HCT116 (cell line): ENCODE measurements at regions not wholly inside any gene's neighbourhood (a gene's known extent, or its start where the extent isn't known, plus 50 kb on each side); places are given as distances from the start of the nearest gene placed in this dataset.

Experiments
- ATAC-seq: fragments of 200-7000 bp; cut with Tn5 transposase; 2 replicates; pipeline ENCODE4 v1.9.1; 2020; ENCODE audit warnings: mild to moderate bottlenecking, moderate library complexity
- BruUV-seq: library from RNA; stranded (reverse); fragments of 400-500 nt; replicated peaks from 2 replicates; lab custom pipeline; 2021; lab: Mats Ljungman, UMichigan
- CTCF ChIA-PET: fragments of 300-600 bp; sonication (Branson Sonifier 250); formaldehyde crosslinking; loops from one replicate; lab custom pipeline; 2021; ENCODE audit warnings: antibody characterized with exemption; lab: Charles Lee
- POLR2A ChIA-PET: fragments of 300-600, 350-600 bp; sonication (Branson Sonifier 250); formaldehyde crosslinking; loops from one replicate; lab custom pipeline; 2021; ENCODE audit warnings: antibody characterized with exemption; lab: Charles Lee
- RAD21 ChIA-PET, 2 experiments: fragments of 300-600 bp; sonication (Branson Sonifier 250); formaldehyde crosslinking; loops; one replicate each; lab custom pipeline; 2023; ENCODE audit warnings: low total read pairs in 2 of 2; ENCODE audit not compliant: uncharacterized antibody in 2 of 2, unreplicated experiment in 2 of 2, low non-redundant PET in 1 of 2; lab: Charles Lee
- DNase-seq: peaks from one replicate; pipeline ENCODE4 v3.0.0-alpha.2; 2010; ENCODE audit warnings: low read depth, low spot score
- H2AFZ ChIP-seq: fragments of 200-600 bp; shearing (Covaris generic), sonication (generic); 2 replicates; pipeline ENCODE4 v1.6.1; 2017; ENCODE audit warnings: low read depth, mixed run types, mixed read lengths, antibody characterized with exemption, low read length; ENCODE audit not compliant: poor library complexity, severe bottlenecking
- H3K27ac ChIP-seq: 2 replicates; pipeline ENCODE4 v1.5.1; 2012; ENCODE audit warnings: low read depth, low read length
- H3K27me3 ChIP-seq: fragments of 200-600 bp; sonication (generic); 2 replicates; pipeline ENCODE4 v1.6.1; 2016; ENCODE audit warnings: mixed run types, low read length, mixed read lengths; ENCODE audit not compliant: insufficient read depth
- H3K36me3 ChIP-seq, 2 experiments: fragments of 200-500 bp in 1 of 2; fragments of 200-600 bp in 1 of 2; sonication (Bioruptor generic) in 1 of 2; sonication (generic) in 1 of 2; 2 replicates each; pipeline versions ENCODE4 v1.5.1 to v1.6.1; 2014 to 2016; ENCODE audit warnings: low read length in 2 of 2, inconsistent platforms in 1 of 2, mixed read lengths in 1 of 2, mixed run types in 1 of 2; ENCODE audit not compliant: insufficient read depth in 2 of 2, control insufficient read depth in 1 of 2
- H3K4me1 ChIP-seq, 2 experiments: fragments of 200-600 bp in 1 of 2; sonication (generic) in 1 of 2; 2 replicates each; pipeline versions ENCODE4 v1.5.1 to v1.6.1; 2012 to 2017; ENCODE audit warnings: low read length in 2 of 2, inconsistent platforms in 1 of 2, mild to moderate bottlenecking in 1 of 2, mixed read lengths in 1 of 2, mixed run types in 1 of 2, moderate library complexity in 1 of 2; ENCODE audit not compliant: insufficient read depth in 2 of 2, control insufficient read depth in 1 of 2
- H3K4me2 ChIP-seq: fragments of 200-600 bp; sonication (generic); 2 replicates; pipeline ENCODE4 v1.6.1; 2017; ENCODE audit warnings: mixed run types, low read length, mixed read lengths
- H3K4me3 ChIP-seq, 2 experiments: fragments of 200-600 bp in 1 of 2; sonication (generic) in 1 of 2; replicated peaks in 1 of 2; 2 replicates each; pipeline ENCODE4 v1.5.1; 2011 to 2016; ENCODE audit warnings: low read length in 2 of 2, control low read depth in 1 of 2, low read depth in 1 of 2, mild to moderate bottlenecking in 1 of 2, mixed read lengths in 1 of 2, mixed run types in 1 of 2
- H3K79me2 ChIP-seq: fragments of 200-600 bp; sonication (generic); 2 replicates; pipeline ENCODE4 v1.6.1; 2017; ENCODE audit warnings: mild to moderate bottlenecking, mixed run types, low read length, moderate library complexity, mixed read lengths; ENCODE audit not compliant: insufficient read depth
- H3K9ac ChIP-seq: fragments of 200-600 bp; sonication (generic); 2 replicates; pipeline ENCODE4 v1.6.1; 2016; ENCODE audit warnings: low read length, mixed read lengths
- H3K9me2 ChIP-seq: fragments of 200-600 bp; sonication (generic), shearing (Covaris generic); 2 replicates; pipeline ENCODE4 v1.6.1; 2017; ENCODE audit warnings: mixed run types, mild to moderate bottlenecking, moderate library complexity; ENCODE audit not compliant: insufficient read depth
- H3K9me3 ChIP-seq, 2 experiments: fragments of 200-500 bp in 1 of 2; fragments of 200-600 bp in 1 of 2; sonication (Bioruptor generic) in 1 of 2; sonication (generic) in 1 of 2; 2 replicates each; pipeline ENCODE4 v1.6.1; 2014 to 2017; ENCODE audit warnings: low read length in 2 of 2, mixed read lengths in 2 of 2, inconsistent platforms in 1 of 2, low read depth in 1 of 2, mild to moderate bottlenecking in 1 of 2, mixed run types in 1 of 2, moderate library complexity in 1 of 2; ENCODE audit not compliant: control insufficient read depth in 1 of 2, insufficient read depth in 1 of 2
- H4K20me1 ChIP-seq: fragments of 200-600 bp; sonication (generic), shearing (Covaris generic); 2 replicates; pipeline ENCODE4 v1.6.1; 2017; ENCODE audit warnings: mixed run types, mild to moderate bottlenecking, moderate library complexity; ENCODE audit not compliant: insufficient read depth
- ATF3 ChIP-seq: IDR thresholded peaks from 2 replicates; pipeline ENCODE4 v1.6.1; 2012
- CEBPB ChIP-seq: IDR thresholded peaks from 2 replicates; pipeline ENCODE4 v1.6.1; 2012; ENCODE audit warnings: low read depth
- EGR1 ChIP-seq: IDR thresholded peaks from 2 replicates; pipeline ENCODE4 v1.6.1; 2012; ENCODE audit warnings: low read depth
- EZH2 ChIP-seq: fragments of 200-600 bp; sonication (generic); IDR thresholded peaks from 2 replicates; pipeline ENCODE4 v1.6.1; 2017; ENCODE audit warnings: antibody characterized with exemption, mixed run types
- EZH2phosphoT487 ChIP-seq: fragments of 200-600 bp; IDR thresholded peaks from 2 replicates; pipeline ENCODE4 v1.6.1; 2018; ENCODE audit warnings: antibody characterized with exemption, borderline replicate concordance
- FOSL1 ChIP-seq: IDR thresholded peaks from 2 replicates; pipeline ENCODE4 v1.6.1; 2012; ENCODE audit warnings: low read depth
- JUND ChIP-seq: IDR thresholded peaks from 2 replicates; pipeline ENCODE4 v1.6.1; 2012
- MAX ChIP-seq: IDR thresholded peaks from 2 replicates; pipeline ENCODE4 v1.6.1; 2012
- POLR2A ChIP-seq: IDR thresholded peaks from 2 replicates; pipeline ENCODE4 v1.7.0; 2011; ENCODE audit warnings: borderline replicate concordance; ENCODE audit not compliant: insufficient read depth, insufficient read length; ENCODE audit errors: extremely low read depth
- POLR2AphosphoS5 ChIP-seq: IDR thresholded peaks from 2 replicates; pipeline ENCODE4 v1.6.1; 2011; ENCODE audit warnings: mild to moderate bottlenecking, low read depth, low read length, moderate library complexity
- REST ChIP-seq: IDR thresholded peaks from 2 replicates; pipeline ENCODE4 v1.6.1; 2012; ENCODE audit warnings: low read depth
- SIN3A ChIP-seq: IDR thresholded peaks from 2 replicates; pipeline ENCODE4 v1.6.1; 2012; ENCODE audit warnings: low read depth
- SRF ChIP-seq: IDR thresholded peaks from 2 replicates; pipeline ENCODE4 v1.6.1; 2012; ENCODE audit warnings: low read depth
- TCF7L2 ChIP-seq: IDR thresholded peaks from 2 replicates; pipeline ENCODE4 v1.7.0; 2011; ENCODE audit warnings: borderline replicate concordance, inconsistent platforms; ENCODE audit not compliant: insufficient read depth, insufficient read length; ENCODE audit errors: extremely low read depth
- ZFX ChIP-seq: fragments of 450-650 bp; IDR thresholded peaks from 2 replicates; pipeline ENCODE4 v1.6.1; 2017
- ZNF274 ChIP-seq: fragments of 200-500 bp; sonication (Bioruptor generic); IDR thresholded peaks from 2 replicates; pipeline ENCODE4 v1.6.1; 2014; ENCODE audit warnings: mild to moderate bottlenecking, low read depth, low read length, inconsistent platforms
- intact Hi-C: fragments of 100-400 bp; cut with micrococcal nuclease; formaldehyde crosslinking; loops from 2 replicates; pipeline ENCODE4 v1.10.0; 2022

GRCh38 chr4:67083496-67083895 is 461.8 kb downstream of the CENPC start:
- Histone ChIP-seq H3K9me2 (no peaks in the 10 kb centered on the region), H3K79me2 (no peaks in the 10 kb centered on the region), H3K4me2 (no peak overlapping the region), H3K27ac (no peak overlapping the region), H3K4me1 (no peaks in the 10 kb centered on the region), H3K4me3 (no peak overlapping the region), H3K36me3 (no peaks in the 10 kb centered on the region), H2AFZ (no peak overlapping the region), H3K27me3 (no peaks in the 10 kb centered on the region)
- no TSS peak for BruUV-seq
- ChIA-PET CTCF (no interaction called here), POLR2A (no interaction called here)
- no peak for DNase-seq
- intact Hi-C loops: no loop called here
- no peak for TF ChIP-seq MAX
- TF ChIP-seq SIN3A: no peak
- TF ChIP-seq ATF3: no peak
- TF ChIP-seq FOSL1: no peak
- no peak for TF ChIP-seq POLR2A
- no peak for TF ChIP-seq CEBPB
- TF ChIP-seq JUND: no peak
- TF ChIP-seq EZH2: no peak
- TF ChIP-seq ZNF274: no peak
- TF ChIP-seq SRF: no peak
- no peak for TF ChIP-seq ZFX
- no peak for TF ChIP-seq TCF7L2
- no peak for TF ChIP-seq EZH2phosphoT487
- TF ChIP-seq, all 23 proteins: peak for 0
- RAD21 ChIA-PET: no interaction called here
- no peak overlapping the region for H3K9ac ChIP-seq
- no peaks in the 10 kb centered on the region for H4K20me1 ChIP-seq
- H3K9me3 ChIP-seq: peaks cover 0 to 7% of the 10 kb centered on the region in 2 experiments; a peak in 1 of 4 replicates
- no peak for ATAC-seq

- ChIA-PET RAD21 (no interaction called here), POLR2A (no interaction called here), CTCF (no interaction called here)
- H3K79me2 ChIP-seq: no peaks in the 10 kb centered on the region
- TF ChIP-seq ZNF274: no peak
- no peak for TF ChIP-seq ZFX
- no peak for TF ChIP-seq POLR2AphosphoS5
- no peak for TF ChIP-seq REST
- TF ChIP-seq EGR1: no peak
- H3K9ac ChIP-seq: no peak overlapping the region
- H3K9me3 ChIP-seq: peaks cover 0 to 7% of the 10 kb centered on the region in 2 experiments; a peak in 1 of 4 replicates
- H3K4me1 ChIP-seq: no peaks in the 10 kb centered on the region
- no peak overlapping the region for H3K4me3 ChIP-seq
- intact Hi-C loops: no loop called here
- no peaks in the 10 kb centered on the region for H3K9me2 ChIP-seq
- H2AFZ ChIP-seq: no peak overlapping the region
- H3K36me3 ChIP-seq: no peaks in the 10 kb centered on the region
- ATAC-seq (no peak), DNase-seq (no peak)
- no peak overlapping the region for H3K27ac ChIP-seq
- BruUV-seq: no TSS peak
- H3K27me3 ChIP-seq: no peaks in the 10 kb centered on the region
- no peaks in the 10 kb centered on the region for H4K20me1 ChIP-seq
- no peak overlapping the region for H3K4me2 ChIP-seq
Measured at GRCh38 chr4:67082746-67083145, 462.6 kb downstream of the CENPC start.
